CD4-positive, alpha-beta T cell (primary cell): ENCODE measurements at regions not wholly inside any gene's neighbourhood (a gene's known extent, or its start where the extent isn't known, plus 50 kb on each side); places are given as distances from the start of the nearest gene placed in this dataset.

Experiments used
- ATAC-seq: fragments of 200-7000 bp; cut with Tn5 transposase; one replicate; pipeline ENCODE4 v1.10.0; 2022; ENCODE audit warnings: mild to moderate bottlenecking; ENCODE audit not compliant: poor library complexity
- CTCF ChIA-PET: fragments of 350-600 bp; sonication (Branson Sonifier 250); formaldehyde crosslinking; loops from one replicate; lab custom pipeline; 2021; ENCODE audit warnings: antibody characterized with exemption, inconsistent platforms; lab: Charles Lee
- POLR2A ChIA-PET: fragments of 350-600 bp; sonication (Branson Sonifier 250); formaldehyde crosslinking; loops from one replicate; lab custom pipeline; 2021; ENCODE audit warnings: antibody characterized with exemption, inconsistent platforms; lab: Charles Lee
- DNase-seq, 14 experiments: peaks; one replicate each; pipeline ENCODE4 v3.0.0-alpha.2; 2013 to 2020; ENCODE audit warnings: mixed read lengths in 2 of 14
- H3K27ac ChIP-seq, 2 donors: one replicate each; pipeline versions ENCODE4 v1.5.1 to v1.7.0; 2013; ENCODE audit warnings: low read length in 2 of 2, low read depth in 1 of 2, mild to moderate bottlenecking in 1 of 2
- H3K27me3 ChIP-seq, 2 experiments: 1 replicate in 1 of 2; 2 replicates in 1 of 2; pipeline versions ENCODE4 v1.6.1 to v1.7.0; 2013; ENCODE audit warnings: low read length in 2 of 2, control low read depth in 1 of 2, mild to moderate bottlenecking in 1 of 2, moderate library complexity in 1 of 2; ENCODE audit not compliant: insufficient read depth in 2 of 2, control insufficient read depth in 1 of 2
- H3K36me3 ChIP-seq: one replicate; pipeline ENCODE4 v1.6.1; 2013; ENCODE audit warnings: low read length, control low read depth; ENCODE audit not compliant: insufficient read depth
- H3K4me1 ChIP-seq: one replicate; pipeline ENCODE4 v1.6.1; 2013; ENCODE audit warnings: low read length, control low read depth; ENCODE audit not compliant: insufficient read depth
- H3K4me3 ChIP-seq: one replicate; pipeline ENCODE4 v1.5.1; 2013; ENCODE audit warnings: mild to moderate bottlenecking, low read length, moderate library complexity
- H3K9me3 ChIP-seq, 2 experiments: 1 replicate in 1 of 2; 2 replicates in 1 of 2; pipeline versions ENCODE4 v1.6.1 to v1.7.0; 2013; ENCODE audit warnings: low read length in 2 of 2, mild to moderate bottlenecking in 2 of 2, control low read depth in 1 of 2, moderate library complexity in 1 of 2; ENCODE audit not compliant: control insufficient read depth in 1 of 2, insufficient read depth in 1 of 2
- H3K27ac Mint-ChIP-seq: one replicate; pipeline ENCODE4 v1.8.0; 2020; ENCODE audit warnings: mixed read lengths
- H3K27me3 Mint-ChIP-seq: one replicate; pipeline ENCODE4 v1.8.0; 2021; ENCODE audit warnings: mixed read lengths
- H3K36me3 Mint-ChIP-seq: one replicate; pipeline ENCODE4 v1.8.0; 2021; ENCODE audit warnings: low read depth, mixed read lengths
- H3K4me1 Mint-ChIP-seq: one replicate; pipeline ENCODE4 v1.8.0; 2021; ENCODE audit warnings: low read depth, mixed read lengths
- H3K4me3 Mint-ChIP-seq: one replicate; pipeline ENCODE4 v1.8.0; 2020; ENCODE audit warnings: mild to moderate bottlenecking, mixed read lengths
- H3K9me3 Mint-ChIP-seq: one replicate; pipeline ENCODE4 v1.8.0; 2020; ENCODE audit warnings: mixed read lengths
- CTCF ChIP-seq: fragments of 200-600 bp; IDR thresholded peaks from one replicate; pipeline ENCODE4 v1.8.0; 2022; ENCODE audit warnings: antibody characterized with exemption, mild to moderate bottlenecking
- intact Hi-C, 2 experiments: fragments of 100-400 bp; cut with DNase I in 1 of 2; cut with micrococcal nuclease in 1 of 2; formaldehyde crosslinking; loops; one replicate each; pipeline versions ENCODE4 v1.15.1 to v1.9.0; 2023 to 2025; cut with DNase I, micrococcal nuclease

GRCh38 chr6:134719286-134719685 lies 230.6 kb downstream of the ALDH8A1 start:
- Mint-ChIP-seq H3K27ac (no peak overlapping the region), H3K4me1 (no peaks in the 10 kb centered on the region), H3K27me3 (peaks cover 3% of the 10 kb centered on the region), H3K36me3 (no peaks in the 10 kb centered on the region), H3K9me3 (no peaks in the 10 kb centered on the region), H3K4me3 (no peak overlapping the region)
- no peaks in the 10 kb centered on the region for H3K4me1 ChIP-seq
- no peaks in the 10 kb centered on the region for H3K9me3 ChIP-seq
- no peaks in the 10 kb centered on the region for H3K36me3 ChIP-seq
- H3K27me3 ChIP-seq = peaks cover 0 to 5% of the 10 kb centered on the region in 2 experiments
- ATAC-seq (no peak), DNase-seq (no peak)
- no peak overlapping the region for H3K4me3 ChIP-seq
- intact Hi-C loops = no loop called here
- POLR2A ChIA-PET = no interaction called here
- CTCF ChIA-PET = no interaction called here
- no peak for TF ChIP-seq CTCF
- H3K27ac ChIP-seq = no peak overlapping the region

- H3K9me3 ChIP-seq = no peaks in the 10 kb centered on the region
- Mint-ChIP-seq H3K4me3 (no peak overlapping the region), H3K4me1 (no peaks in the 10 kb centered on the region), H3K27ac (no peak overlapping the region), H3K9me3 (no peaks in the 10 kb centered on the region), H3K36me3 (no peaks in the 10 kb centered on the region), H3K27me3 (peaks cover 8% of the 10 kb centered on the region)
- no peak for ATAC-seq
- POLR2A ChIA-PET = no interaction called here
- peaks cover 0 to 5% of the 10 kb centered on the region in 2 experiments for H3K27me3 ChIP-seq
- no peak for DNase-seq
- H3K4me1 ChIP-seq = no peaks in the 10 kb centered on the region
- no peaks in the 10 kb centered on the region for H3K36me3 ChIP-seq
- no peak overlapping the region for H3K4me3 ChIP-seq
- H3K27ac ChIP-seq = no peak overlapping the region
- CTCF ChIA-PET = no interaction called here
- TF ChIP-seq CTCF = no peak
- intact Hi-C loops = no loop called here
Measured at GRCh38 chr6:134714679-134715078, 235.2 kb downstream of the ALDH8A1 start.

- DNase-seq (no peak), ATAC-seq (no peak)
- Mint-ChIP-seq H3K27me3 (peaks cover 8% of the 10 kb centered on the region), H3K27ac (no peak overlapping the region), H3K9me3 (no peaks in the 10 kb centered on the region), H3K36me3 (no peaks in the 10 kb centered on the region), H3K4me1 (no peaks in the 10 kb centered on the region), H3K4me3 (no peak overlapping the region)
- no peak for TF ChIP-seq CTCF
- CTCF ChIA-PET = no interaction called here
- peaks cover 0 to 7% of the 10 kb centered on the region in 2 experiments for H3K27me3 ChIP-seq
- H3K9me3 ChIP-seq = no peaks in the 10 kb centered on the region
- H3K4me1 ChIP-seq = no peaks in the 10 kb centered on the region
- H3K36me3 ChIP-seq = no peaks in the 10 kb centered on the region
- no peak overlapping the region for H3K4me3 ChIP-seq
- POLR2A ChIA-PET = no interaction called here
- no peak overlapping the region for H3K27ac ChIP-seq
- intact Hi-C loops = no loop called here
Measured at GRCh38 chr6:134714113-134714512, 235.8 kb downstream of the ALDH8A1 start.
